GM12878 (cell line): ENCODE measurements at regions not wholly inside any gene's neighbourhood (a gene's known extent, or its start where the extent isn't known, plus 50 kb on each side); places are given as distances from the start of the nearest gene placed in this dataset.

Experiments used
- ATAC-seq: fragments of 200-7000 bp; cut with Tn5 transposase; 3 replicates; pipeline ENCODE4 v1.9.1; 2020; ENCODE audit warnings: mild to moderate bottlenecking, moderate library complexity
- BruUV-seq: library from RNA; stranded (reverse); fragments of 400-500 nt; replicated peaks from 2 replicates; lab custom pipeline; 2021; lab: Mats Ljungman, UMichigan
- CTCF ChIA-PET: fragments of 300-600 bp; sonication (Branson Sonifier 250); formaldehyde crosslinking; extraction: SDS; loops from one replicate; lab custom pipeline; 2021; ENCODE audit warnings: inconsistent platforms; lab: Yijun Ruan, JAX
- POLR2A ChIA-PET: fragments of 350-600 bp; formaldehyde crosslinking; extraction: SDS; loops from one replicate; lab custom pipeline; 2021; ENCODE audit warnings: inconsistent platforms; lab: Charles Lee
- RAD21 ChIA-PET: fragments of 300-600 bp; sonication (Branson Sonifier 250); formaldehyde crosslinking; loops from one replicate; lab custom pipeline; 2023; ENCODE audit warnings: antibody characterized with exemption; ENCODE audit not compliant: unreplicated experiment; lab: Charles Lee
- SMC1A ChIA-PET: fragments of 300-600 bp; sonication (Branson Sonifier 250); formaldehyde crosslinking; loops from one replicate; lab custom pipeline; 2023; ENCODE audit not compliant: unreplicated experiment, uncharacterized antibody; lab: Charles Lee
- DNase-seq: peaks from one replicate; pipeline ENCODE4 v3.0.0-alpha.2; 2011; ENCODE audit warnings: low read depth, low spot score
- FAIRE-seq: peaks from 3 replicates; lab custom pipeline; 2011; peaks lifted over from hg19 to GRCh38; lab: Jason Lieb, UNC
- H2AFZ ChIP-seq: 2 replicates; pipeline ENCODE4 v1.6.0; 2011; ENCODE audit warnings: low read depth, low read length, control low read depth; ENCODE audit not compliant: control insufficient read depth
- H3K27ac ChIP-seq: 2 replicates; pipeline ENCODE4 v1.5.1; 2011; ENCODE audit warnings: control low read depth; ENCODE audit not compliant: control insufficient read depth, insufficient read depth
- H3K27me3 ChIP-seq, 2 experiments: replicated peaks in 1 of 2; 2 replicates each; pipeline versions ENCODE4 v1.6.0 to v1.6.1; 2011; ENCODE audit warnings: low read length in 1 of 2; ENCODE audit not compliant: control insufficient read depth in 2 of 2, insufficient read depth in 2 of 2
- H3K36me3 ChIP-seq, 2 experiments: 2 replicates each; pipeline ENCODE4 v1.5.1; 2011; ENCODE audit warnings: low read length in 1 of 2; ENCODE audit not compliant: control insufficient read depth in 2 of 2, insufficient read depth in 2 of 2
- H3K4me1 ChIP-seq: 2 replicates; pipeline ENCODE4 v1.6.1; 2011; ENCODE audit warnings: mild to moderate bottlenecking, low read length, moderate library complexity, mixed read lengths; ENCODE audit not compliant: control insufficient read depth, insufficient read depth
- H3K4me2 ChIP-seq: 2 replicates; pipeline ENCODE4 v1.6.0; 2011; ENCODE audit warnings: control low read depth; ENCODE audit not compliant: control insufficient read depth, insufficient read depth
- H3K4me3 ChIP-seq: fragments of 200-600 bp; sonication (generic); 2 replicates; pipeline ENCODE4 v1.5.1; 2016
- H3K79me2 ChIP-seq: 2 replicates; pipeline ENCODE4 v1.6.0; 2011; ENCODE audit warnings: low read length; ENCODE audit not compliant: control insufficient read depth, insufficient read depth
- H3K9ac ChIP-seq: 2 replicates; pipeline ENCODE4 v1.8.0; 2011; ENCODE audit warnings: low read length, control low read depth, mixed read lengths; ENCODE audit not compliant: control insufficient read depth, insufficient read depth
- H3K9me3 ChIP-seq: replicated peaks from 3 replicates; pipeline ENCODE4 v1.5.1; 2011; ENCODE audit warnings: mild to moderate bottlenecking, low read length; ENCODE audit not compliant: control insufficient read depth, insufficient read depth
- H4K20me1 ChIP-seq: 2 replicates; pipeline ENCODE4 v1.6.0; 2011; ENCODE audit not compliant: control insufficient read depth, insufficient read depth
- CEBPB ChIP-seq, 2 experiments: fragments of 150-350 bp in 1 of 2; IDR thresholded peaks; 2 replicates each; pipeline ENCODE4 v1.6.1; 2012 to 2014; ENCODE audit warnings: low read depth in 2 of 2, low read length in 2 of 2, borderline replicate concordance in 1 of 2, inconsistent platforms in 1 of 2
- IKZF2 ChIP-seq, 2 experiments: fragments of 450-650 bp; IDR thresholded peaks; 2 replicates each; pipeline ENCODE4 v1.6.1; 2017; ENCODE audit warnings: mild to moderate bottlenecking in 2 of 2, moderate library complexity in 2 of 2
- MEF2A ChIP-seq: IDR thresholded peaks from 2 replicates; pipeline ENCODE4 v1.6.1; 2011; ENCODE audit warnings: low read depth, mild to moderate bottlenecking, low read length, moderate library complexity; ENCODE audit not compliant: insufficient read depth
- PAX5 ChIP-seq: IDR thresholded peaks from 2 replicates; pipeline ENCODE4 v1.6.1; 2011; ENCODE audit warnings: low read depth, low read length, borderline replicate concordance
- PML ChIP-seq: IDR thresholded peaks from 2 replicates; pipeline ENCODE4 v1.6.1; 2012; ENCODE audit warnings: low read length, inconsistent platforms
- POLR2AphosphoS2 ChIP-seq: IDR thresholded peaks from 2 replicates; pipeline ENCODE4 v1.6.1; 2011; ENCODE audit warnings: low read depth, mild to moderate bottlenecking, low read length, improper control_type of control experiment, moderate library complexity
- RB1 ChIP-seq: fragments of 450-650 bp; formaldehyde crosslinking; IDR thresholded peaks from 2 replicates; pipeline ENCODE4 v1.6.1; 2017; ENCODE audit warnings: mild to moderate bottlenecking, borderline replicate concordance
- RELA ChIP-seq: fragments of 450-650 bp; IDR thresholded peaks from 2 replicates; pipeline ENCODE4 v1.8.0; 2014; ENCODE audit warnings: borderline replicate concordance; ENCODE audit not compliant: partially characterized antibody
- SKIL ChIP-seq: fragments of 450-650 bp; IDR thresholded peaks from 2 replicates; pipeline ENCODE4 v1.6.1; 2017; ENCODE audit warnings: mild to moderate bottlenecking, low read depth, inconsistent platforms; ENCODE audit not compliant: poor library complexity, severe bottlenecking
- SPI1 ChIP-seq: IDR thresholded peaks from 2 replicates; pipeline ENCODE4 v1.6.1; 2011; ENCODE audit warnings: low read depth, mild to moderate bottlenecking, low read length, moderate library complexity, borderline replicate concordance; ENCODE audit not compliant: insufficient read depth
- SREBF2 ChIP-seq: IDR thresholded peaks from 2 replicates; pipeline ENCODE4 v1.6.1; 2012; ENCODE audit warnings: mild to moderate bottlenecking, low read length
- STAT1 ChIP-seq: fragments of 450-650 bp; conservative IDR thresholded peaks from 2 replicates; pipeline ENCODE4 v1.6.1; 2014; ENCODE audit warnings: antibody characterized with exemption, mild to moderate bottlenecking
- WRNIP1 ChIP-seq: IDR thresholded peaks from 2 replicates; pipeline ENCODE4 v1.6.1; 2011; ENCODE audit warnings: low read depth, low read length, improper control_type of control experiment, borderline replicate concordance
- ZBTB4 ChIP-seq: fragments of 450-650 bp; formaldehyde crosslinking; IDR thresholded peaks from 2 replicates; pipeline ENCODE4 v1.4.0; 2022; ENCODE audit warnings: mild to moderate bottlenecking, moderate library complexity
- ZNF217 ChIP-seq: fragments of 450-650 bp; IDR thresholded peaks from 2 replicates; pipeline ENCODE4 v1.6.1; 2017; ENCODE audit warnings: antibody characterized with exemption, mild to moderate bottlenecking
- WGBS: methylation state at CpG from one replicate; pipeline ENCODE4 v1.1.6; 2016; ENCODE audit warnings: low lambda C conversion rate; ENCODE audit not compliant: insufficient replicate concordance, insufficient coverage; ENCODE audit errors: missing lambda C conversion rate; 5-methylcytosine and 5-hydroxymethylcytosine counted together
- in situ Hi-C: fragments of 300-500 bp; cut with MboI; formaldehyde crosslinking; loops from 9 replicates; pipeline ENCODE4 v1.14.3; 2018; ENCODE audit warnings: mixed read lengths
- intact Hi-C: fragments of 100-400 bp; cut with micrococcal nuclease; formaldehyde crosslinking; loops from one replicate; pipeline ENCODE4 v1.14.2; 2022; ENCODE audit not compliant: unreplicated experiment

- no peak for TF ChIP-seq ZBTB4
- TF ChIP-seq RB1: no peak
- TF ChIP-seq STAT1: no peak
- TF ChIP-seq CEBPB (IDR thresholded peaks at IDR 0.05; ENCODE audit: borderline replicate concordance in 1 of 2, low read depth in 2 of 2, low read length in 2 of 2): no peak
- no peak for TF ChIP-seq SREBF2
- no peak for TF ChIP-seq MEF2A
These were observed 581.7 kb upstream of the B3GAT1 start (continued) for GRCh38 chr11:134993691-134994243.

- POLR2A ChIA-PET: no interaction called here
- 13% methylated on average over 6 of the region's 6 CpGs for WGBS
- Histone ChIP-seq H3K79me2 (no peaks in the 10 kb centered on the region), H3K4me2 (no peak overlapping the region), H4K20me1 (no peaks in the 10 kb centered on the region), H3K4me3 (no peak overlapping the region), H3K9ac (no peak overlapping the region), H3K9me3 (no peaks in the 10 kb centered on the region), H3K4me1 (no peaks in the 10 kb centered on the region), H3K27ac (no peak overlapping the region), H3K36me3 (no peaks in the 10 kb centered on the region), H2AFZ (no peak overlapping the region), H3K27me3 (no peaks in the 10 kb centered on the region)
- intact Hi-C loops (no loop called here), in situ Hi-C loops (no loop called here)
- DNase-seq: no peak
- SMC1A ChIA-PET: no interaction called here
- CTCF ChIA-PET: no interaction called here
- no peak for ATAC-seq
- BruUV-seq: no TSS peak
- TF ChIP-seq RB1 (no peak), PML (no peak), PAX5 (no peak), SPI1 (no peak), SKIL (no peak), POLR2AphosphoS2 (no peak), ZNF217 (no peak), IKZF2 (IDR thresholded peaks at IDR 0.05) (no peak), WRNIP1 (no peak), RELA (no peak)
- FAIRE-seq: no peak
- RAD21 ChIA-PET: no interaction called here
These were observed 580.9 kb upstream of the B3GAT1 start for GRCh38 chr11:134992981-134993380.
